HG03060 (cell line): ENCODE measurements at regions not wholly inside any gene's neighbourhood (a gene's known extent, or its start where the extent isn't known, plus 50 kb on each side); places are given as distances from the start of the nearest gene placed in this dataset.

Source experiments
- ATAC-seq: cut with Tn5 transposase; IDR thresholded peaks from one replicate; pipeline ENCODE4 v1.9.1; 2021; ENCODE audit warnings: low read depth, moderate number of reproducible peaks; ENCODE audit not compliant: unreplicated experiment

DNA sequence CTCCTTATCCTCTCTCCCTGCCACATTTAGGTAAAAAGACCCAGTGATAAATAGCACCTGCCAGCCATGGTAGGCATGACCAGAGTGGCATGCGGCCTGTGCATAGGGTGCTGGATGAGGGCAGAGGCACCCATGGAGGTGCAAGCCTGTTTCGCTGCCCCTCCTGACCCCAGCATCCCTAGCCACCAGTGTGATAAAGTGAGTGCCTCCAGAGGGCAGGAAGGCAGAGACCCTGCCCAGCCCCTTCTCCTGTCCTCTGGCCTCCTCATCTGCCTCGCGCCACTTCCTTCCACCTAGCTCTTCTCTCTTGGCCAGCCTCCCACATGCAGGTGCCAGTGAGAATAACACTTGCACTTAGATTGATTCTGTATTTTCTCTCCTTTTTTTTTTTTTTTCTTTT lies 108.3 kb upstream of the FUT8 start:
- no peak for ATAC-seq

DNA sequence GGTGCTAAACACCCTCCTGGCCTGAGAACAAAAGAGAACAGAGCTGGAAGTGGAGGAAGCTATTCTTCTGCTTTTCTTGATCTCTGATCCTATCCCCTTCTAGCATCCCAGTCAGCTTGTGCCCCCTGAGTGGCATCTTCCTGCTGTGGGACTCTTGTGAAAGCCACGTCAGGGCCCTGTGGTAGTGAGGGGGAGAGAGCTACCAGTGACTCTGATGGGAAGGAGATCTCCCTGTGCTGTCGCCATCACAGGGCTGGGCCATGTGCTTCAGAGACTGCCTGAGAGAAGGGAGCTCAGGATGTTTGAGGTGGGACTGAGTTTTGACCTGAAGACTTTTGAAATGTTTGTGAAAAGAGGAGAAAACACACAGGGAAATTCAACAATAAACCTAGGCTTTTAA lies 107.6 kb upstream of the FUT8 start:
- no peak for ATAC-seq

DNA sequence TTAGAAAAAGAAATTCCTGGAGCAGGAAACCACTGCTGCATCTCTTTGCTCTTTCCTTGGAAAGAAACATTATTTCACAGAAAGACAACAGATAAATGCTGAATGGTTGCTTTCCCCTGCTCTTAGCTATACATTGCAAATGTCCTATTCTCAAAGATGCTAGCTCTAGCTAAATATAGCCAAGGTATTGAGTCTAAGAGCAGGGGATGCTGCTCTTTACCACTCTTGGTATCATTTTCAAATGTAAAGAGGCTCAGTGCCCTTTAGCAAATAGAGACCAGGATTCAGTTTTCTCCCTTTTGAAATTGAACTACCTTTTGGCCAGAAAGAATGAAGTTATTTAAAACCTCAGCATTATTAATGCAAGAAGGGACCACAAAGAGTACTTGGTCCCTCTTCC lies 104.0 kb upstream of the FUT8 start:
- no peak for ATAC-seq

DNA sequence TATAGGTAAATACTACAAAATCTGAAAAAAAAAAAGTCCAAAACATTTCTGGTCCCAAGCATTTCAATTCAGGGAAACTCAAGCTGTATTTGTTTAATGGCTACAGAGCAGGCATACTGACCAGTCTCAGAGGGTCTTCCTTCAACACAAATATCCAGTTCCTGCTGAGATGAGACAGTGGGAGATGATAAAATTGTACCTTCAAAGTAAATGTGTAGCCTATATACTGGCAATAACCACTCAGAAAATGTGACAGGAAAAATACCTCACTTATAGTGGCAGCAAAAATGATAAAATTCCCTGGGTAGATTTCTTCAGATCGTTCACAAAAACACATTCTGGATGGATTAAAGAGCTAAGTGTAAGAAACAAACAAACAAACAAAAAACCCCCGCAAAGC lies 102.0 kb upstream of the FUT8 start:
- ATAC-seq = no peak

DNA sequence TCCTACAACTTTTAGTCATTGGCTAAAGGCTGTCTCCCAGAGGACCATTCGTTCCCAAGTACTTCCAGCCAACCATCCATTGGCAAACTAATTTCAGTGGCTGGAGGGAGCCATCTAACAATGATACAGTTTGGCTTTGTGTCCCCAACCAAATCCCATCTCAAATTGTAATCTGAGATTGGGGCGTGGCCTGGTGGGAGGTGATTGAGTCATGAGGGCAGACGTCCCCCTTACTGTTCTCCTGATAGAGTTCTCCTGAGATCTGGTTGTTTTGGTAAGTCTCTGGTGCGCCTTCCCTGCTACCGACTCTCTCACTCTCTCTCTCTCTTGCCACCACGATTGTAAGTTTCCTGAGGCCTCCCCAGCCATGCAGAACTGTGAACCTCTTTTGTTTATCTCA lies 99.7 kb upstream of the FUT8 start:
- no peak for ATAC-seq

DNA sequence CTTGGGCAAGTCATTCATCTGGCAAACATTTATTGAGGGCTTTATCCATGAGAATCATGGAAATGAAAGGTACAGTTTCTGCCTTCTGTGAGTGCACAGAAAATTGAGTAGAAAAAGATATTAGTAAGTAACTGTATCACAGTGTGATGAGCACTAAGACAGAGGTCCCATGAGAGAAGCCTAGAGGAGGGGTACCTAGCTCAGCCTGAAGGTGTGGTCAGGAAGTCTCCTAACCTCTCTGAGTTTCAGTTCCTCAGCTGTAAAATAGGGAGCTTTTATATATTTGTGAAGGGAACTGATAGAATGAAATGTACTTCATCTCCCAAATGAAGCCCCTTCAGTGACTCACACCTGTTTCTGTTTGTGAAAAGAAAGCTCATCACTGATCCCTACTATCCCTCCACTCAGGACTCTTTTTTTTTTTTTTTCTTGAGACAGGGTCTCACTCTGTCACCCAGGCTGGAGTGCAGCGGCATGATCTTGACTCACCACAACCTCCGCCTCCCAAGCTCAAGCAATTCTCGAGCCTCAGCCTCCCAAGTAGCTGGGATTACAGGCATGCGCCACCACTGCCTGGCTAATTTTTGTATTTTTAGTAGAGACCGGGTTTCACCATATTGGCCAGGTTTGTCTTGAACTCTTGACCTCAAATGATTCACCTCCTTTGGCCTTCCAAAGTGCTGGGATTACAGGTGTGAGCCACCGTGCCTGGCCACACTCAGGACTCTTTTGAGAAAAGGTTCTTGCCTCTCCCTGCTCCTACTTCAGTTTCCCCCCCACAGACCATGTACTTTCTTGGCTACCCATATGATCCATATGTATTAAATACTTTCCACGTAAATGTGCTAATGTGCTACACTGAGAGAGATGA lies 93.7 kb upstream of the FUT8 start:
- peak; percentile 51 for ATAC-seq

DNA sequence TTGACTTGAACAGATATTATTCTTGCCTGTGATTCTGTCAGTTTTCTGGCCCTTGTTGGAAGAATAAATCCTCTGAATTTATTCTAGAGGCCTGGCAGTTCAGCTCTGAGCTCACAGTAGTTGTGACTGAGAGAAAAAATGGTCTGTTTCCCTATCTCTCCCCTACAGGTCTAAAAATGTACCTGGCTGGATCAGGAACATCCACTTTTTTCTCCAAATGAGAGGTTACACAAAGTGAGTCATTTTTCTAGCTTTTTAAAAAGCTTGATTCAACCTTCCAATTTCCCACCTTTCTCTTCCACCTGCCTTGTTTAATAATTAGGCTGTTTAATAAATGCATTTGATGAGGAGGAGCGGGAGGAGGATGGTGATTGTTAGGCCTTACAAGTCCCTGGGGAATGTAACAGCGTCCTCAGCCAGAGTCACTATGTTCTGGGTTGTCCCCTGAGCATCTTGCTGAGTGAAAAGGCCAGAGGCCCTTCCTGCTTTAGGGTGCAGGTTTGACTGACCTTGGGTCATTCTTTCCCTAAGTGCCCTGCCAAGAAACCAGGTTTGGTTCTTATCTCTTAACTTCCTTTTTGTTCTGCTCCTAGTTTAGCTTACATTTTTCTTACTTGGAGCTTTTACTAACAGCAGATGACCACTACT lies 91.7 kb upstream of the FUT8 start:
- peak; percentile 5 for ATAC-seq

DNA sequence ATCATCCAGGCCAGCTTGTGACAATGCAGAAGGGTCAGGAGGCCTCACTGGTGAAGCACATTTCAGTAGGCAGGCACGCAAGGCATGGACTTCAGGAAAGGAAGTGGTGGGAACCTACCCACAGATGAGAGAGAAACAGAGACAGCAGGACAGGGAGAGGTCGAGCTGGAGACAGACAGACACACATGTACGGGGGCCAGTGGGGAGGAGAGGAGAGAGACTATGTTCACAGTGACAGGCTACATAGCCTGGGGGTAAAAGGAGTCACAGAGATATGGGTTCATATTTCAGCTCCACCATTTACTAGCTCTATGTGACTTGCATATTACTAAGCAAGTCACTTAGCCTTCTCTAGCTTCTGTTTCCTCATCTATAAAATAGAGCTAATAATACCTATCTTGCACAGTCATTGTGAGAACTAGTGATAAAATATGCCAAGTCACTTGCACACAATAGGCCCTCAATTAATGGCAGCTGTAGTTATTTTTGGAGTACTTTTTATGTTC lies 91.1 kb upstream of the FUT8 start:
- ATAC-seq = peak; percentile 31

DNA sequence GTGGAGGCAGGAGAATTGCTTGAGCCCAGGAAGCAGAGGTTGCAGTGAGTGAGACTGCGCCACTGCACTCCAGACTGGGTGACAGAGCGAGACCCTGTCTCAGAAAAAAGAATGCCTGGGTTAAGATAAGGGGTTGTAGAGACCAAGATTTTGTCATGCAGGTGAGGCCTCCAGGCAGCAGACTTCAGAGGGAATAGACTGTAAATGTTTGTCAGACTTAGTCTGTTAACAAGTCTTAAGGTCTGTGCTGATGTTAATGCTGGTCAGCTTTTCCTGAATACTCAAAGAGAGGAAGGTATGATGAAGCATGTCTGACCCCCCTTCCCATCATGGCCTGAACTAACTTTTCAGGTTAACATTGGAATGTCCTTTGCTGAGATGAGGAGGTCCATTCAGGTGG lies 83.0 kb upstream of the FUT8 start:
- no peak for ATAC-seq

DNA sequence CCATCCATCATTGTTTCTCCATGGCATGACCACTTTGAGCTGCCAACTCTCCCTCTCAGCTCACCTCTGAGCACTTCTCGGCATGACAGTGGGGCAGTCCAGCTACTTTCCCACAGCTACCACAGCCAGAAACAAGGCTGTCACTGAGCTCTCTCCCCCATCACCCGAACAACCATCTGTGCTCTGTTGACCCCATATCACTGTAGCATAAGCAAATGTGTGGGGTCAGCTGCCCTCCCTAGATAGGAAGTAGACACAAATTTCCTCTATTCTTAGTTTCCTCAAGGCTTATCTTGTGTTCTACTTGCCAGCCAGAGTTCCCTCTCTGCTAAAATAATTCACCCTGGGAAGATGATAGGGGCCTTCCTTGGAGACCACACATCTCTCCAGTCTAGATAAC lies 82.6 kb upstream of the FUT8 start:
- ATAC-seq = no peak

DNA sequence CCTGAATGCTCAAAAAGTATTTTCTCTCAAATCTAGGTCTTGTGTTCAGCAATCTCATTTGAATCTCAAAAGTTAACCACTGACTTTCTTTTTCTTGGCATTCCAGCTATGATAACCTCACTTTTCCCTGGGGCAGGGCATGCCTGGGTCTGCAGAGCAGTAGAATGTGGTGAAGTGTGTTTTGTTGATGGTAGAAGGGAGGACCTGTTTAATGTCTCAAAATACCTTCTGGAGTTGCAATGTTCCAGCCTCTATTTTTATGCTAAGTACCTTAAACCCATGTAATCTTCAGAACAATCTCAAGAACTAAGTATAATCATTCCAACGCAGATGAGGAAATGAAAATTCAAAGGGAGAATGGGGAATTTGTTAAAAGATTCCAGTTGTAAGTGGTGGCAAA lies 82.1 kb upstream of the FUT8 start:
- ATAC-seq = no peak

DNA sequence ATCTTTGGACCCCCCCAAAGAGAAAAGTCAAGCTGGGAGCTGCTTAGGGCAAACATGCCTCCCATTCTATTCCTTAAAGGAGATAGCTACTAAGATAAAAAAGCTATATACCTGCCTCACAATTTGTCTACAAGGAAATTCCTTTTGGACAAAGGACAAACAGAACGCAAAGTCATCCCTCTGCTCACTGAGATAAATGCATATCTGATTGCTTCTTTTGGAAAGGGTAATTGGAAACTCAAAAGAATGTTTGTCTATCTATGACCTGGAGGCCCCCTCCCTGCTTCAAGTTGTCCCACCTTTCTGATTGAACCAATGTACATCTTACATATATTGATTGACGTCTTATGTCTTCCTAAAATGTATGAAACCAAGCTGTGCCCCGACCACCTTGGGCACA lies 80.9 kb upstream of the FUT8 start:
- ATAC-seq = no peak

DNA sequence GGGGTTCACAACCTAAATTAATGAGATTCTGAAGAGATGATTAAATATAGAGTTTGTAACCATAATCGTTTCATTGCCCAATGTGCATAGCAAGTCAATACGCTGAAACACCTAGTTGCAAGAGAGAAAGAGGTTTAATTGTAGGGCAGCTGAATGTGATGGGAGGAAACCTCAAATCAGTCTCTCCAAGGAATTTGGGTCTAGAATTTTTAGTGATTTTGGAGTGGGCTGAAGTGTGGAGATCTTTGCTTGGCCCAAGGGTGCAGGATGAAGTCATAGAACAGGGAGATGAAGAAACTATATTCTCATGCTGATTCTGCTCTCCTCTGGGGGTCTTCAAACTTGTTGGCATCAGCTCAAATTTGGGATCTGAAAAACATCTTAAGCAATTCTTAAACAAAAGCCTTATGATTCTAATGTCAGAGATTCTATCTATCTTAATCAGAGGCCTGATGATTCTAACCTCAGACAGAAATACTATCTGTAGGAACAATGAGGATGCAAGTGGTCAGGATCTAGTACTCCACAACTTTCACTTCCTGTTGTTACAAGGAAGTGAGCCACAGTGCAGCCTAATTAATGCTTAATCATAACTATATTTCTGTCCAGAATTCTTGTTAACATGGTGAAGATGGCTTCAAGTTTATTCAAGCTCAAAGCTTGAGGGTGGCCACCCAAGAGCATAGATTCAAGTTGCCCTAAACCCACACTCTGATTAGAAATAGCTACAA lies 80.2 kb upstream of the FUT8 start:
- no peak for ATAC-seq

DNA sequence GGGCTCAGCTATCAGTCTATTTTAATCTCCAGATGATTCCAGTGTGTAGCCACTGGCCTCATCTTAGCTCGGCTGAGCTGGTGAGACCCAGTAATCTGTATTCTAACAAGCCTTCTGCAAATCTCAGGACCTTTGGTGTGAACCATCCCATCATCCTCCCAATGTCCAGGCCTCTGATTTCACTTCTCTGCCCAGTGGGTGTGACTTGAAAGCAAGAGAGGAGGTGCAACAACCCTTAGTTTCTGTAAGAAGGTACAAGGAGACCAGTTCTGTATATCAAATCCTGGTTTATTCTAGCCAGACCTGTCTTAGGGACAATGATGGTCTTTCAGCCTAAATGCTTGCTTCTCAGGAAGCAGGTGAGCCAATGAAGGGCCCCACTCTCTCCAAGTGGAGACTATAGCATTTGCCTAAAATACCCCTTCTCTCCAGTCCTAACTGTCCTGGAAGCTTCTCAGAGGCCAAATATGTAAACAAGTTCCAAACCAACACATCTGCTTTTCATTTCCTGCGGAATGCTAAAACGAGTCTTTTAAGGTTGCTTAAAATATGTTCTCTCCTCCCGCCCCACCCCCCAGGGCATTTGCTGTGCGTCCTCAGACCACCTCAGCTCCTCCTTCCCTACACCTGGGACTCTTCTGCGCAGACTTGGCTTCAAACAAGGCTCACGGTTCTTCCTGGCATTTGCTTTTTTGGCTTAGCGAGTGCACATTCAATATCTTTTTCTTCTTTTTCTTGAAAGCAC lies 78.4 kb upstream of the FUT8 start:
- ATAC-seq = no peak

DNA sequence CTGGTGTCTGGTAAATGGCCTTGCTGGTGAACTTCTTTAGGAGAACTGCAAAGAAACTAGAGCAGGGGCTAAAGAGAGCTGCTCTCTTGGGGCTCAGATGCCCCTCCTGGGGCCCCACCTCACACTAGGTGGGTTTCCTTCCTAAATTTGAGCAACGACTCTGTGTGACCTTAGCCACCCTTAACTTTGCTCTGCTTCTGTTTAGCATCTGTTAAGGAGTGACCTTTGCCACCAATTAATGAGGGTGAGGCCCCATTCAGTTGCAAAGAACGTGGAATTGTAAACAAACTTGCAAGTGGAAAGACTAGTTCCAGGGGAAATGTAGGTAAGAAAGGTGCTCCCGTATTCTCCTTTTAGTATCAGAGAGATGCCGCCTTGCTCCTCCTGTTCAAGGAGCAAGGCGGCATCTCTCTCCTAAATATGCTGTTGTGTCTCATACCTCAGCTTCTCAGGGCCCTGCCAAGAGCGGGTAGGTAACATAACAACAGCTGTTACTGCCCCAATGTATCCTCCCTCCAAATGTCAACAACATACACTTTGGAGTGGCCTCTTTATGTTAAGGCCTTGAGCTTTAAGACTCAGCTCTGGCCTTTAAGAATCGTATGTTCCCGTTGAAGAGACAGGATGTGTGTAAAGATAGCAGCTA lies 77.6 kb upstream of the FUT8 start:
- ATAC-seq = no peak

DNA sequence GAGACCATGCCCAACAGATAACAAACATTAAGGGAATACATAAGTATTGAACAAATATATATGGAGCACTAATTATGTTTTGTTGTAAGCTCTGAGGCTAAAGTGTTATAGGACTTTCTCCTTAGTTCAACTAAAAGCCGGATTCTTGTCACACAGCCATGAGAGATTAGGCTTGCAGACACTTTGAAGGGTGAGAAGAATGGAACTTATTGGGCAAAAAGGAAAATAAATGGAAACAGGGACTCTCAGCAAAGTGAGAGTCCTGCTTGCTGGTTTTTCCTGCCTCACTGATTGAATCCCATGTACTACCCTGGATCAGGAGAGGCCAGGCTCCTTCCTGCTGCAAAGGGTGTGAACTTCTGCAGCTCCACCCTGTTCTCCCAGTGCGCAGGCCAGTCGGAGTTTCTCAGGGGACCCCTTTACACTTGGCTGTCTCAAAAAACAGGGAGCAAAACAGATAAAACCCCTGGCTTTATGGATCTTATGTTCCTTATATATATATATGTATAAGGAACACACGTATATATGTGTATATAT lies 77.1 kb upstream of the FUT8 start:
- ATAC-seq = no peak

DNA sequence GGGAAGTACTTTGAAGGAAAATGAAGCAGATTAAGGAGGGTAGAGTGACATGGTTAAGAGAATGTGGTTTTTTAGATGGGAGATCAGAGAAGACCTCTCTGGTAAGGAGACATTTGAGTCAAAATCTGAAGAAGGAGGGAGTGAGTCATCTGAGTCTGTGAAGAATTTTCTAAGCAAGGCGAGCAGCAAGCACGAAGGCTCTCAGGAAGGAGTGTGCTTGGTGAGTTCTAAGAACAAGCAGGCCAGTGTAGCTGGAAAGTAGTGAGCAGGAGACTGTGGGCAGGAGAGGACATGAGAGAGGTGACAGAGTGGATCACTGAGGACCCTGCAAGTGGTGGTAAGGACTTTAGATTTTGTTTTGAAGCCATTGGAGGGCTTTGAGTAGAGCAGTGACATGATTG lies 76.3 kb upstream of the FUT8 start:
- peak; percentile 51 for ATAC-seq

DNA sequence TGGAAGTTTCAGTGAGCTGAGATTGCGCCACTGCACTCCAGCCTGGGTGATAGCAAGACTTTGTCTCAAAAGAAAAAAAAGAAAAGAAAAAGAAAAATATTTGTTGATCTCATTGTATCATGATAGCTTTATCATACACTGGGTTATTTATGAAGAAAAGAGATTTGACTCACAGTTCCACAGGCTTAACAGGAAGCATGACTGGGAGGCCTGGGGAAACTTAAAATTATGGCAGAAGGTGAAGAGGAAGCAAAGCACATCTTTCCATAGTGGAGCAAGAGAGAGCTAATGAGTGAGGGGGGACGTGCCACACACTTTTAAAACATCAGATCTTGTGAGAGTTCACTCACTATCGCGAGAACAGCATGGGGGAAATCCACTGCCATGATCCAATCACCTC lies 72.7 kb upstream of the FUT8 start:
- no peak for ATAC-seq

DNA sequence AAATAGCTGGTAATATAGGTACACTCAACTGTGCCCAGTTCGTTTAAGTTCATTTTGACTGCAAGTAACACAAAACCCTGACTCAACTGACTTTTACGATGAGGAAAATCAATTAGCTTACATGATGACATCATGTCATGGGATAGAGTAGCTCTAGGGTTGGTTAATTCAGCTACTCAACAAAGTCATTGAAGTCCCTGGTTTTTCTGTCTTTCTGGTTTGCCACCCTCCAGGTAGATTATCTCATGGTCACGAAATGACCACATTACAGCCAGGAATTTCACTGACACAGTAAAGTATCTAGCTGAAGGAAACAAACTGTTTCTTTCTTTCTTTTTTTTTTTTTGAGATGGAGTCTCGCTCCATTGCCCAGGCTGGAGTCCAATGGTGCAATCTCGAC lies 68.5 kb upstream of the FUT8 start:
- ATAC-seq = no peak

DNA sequence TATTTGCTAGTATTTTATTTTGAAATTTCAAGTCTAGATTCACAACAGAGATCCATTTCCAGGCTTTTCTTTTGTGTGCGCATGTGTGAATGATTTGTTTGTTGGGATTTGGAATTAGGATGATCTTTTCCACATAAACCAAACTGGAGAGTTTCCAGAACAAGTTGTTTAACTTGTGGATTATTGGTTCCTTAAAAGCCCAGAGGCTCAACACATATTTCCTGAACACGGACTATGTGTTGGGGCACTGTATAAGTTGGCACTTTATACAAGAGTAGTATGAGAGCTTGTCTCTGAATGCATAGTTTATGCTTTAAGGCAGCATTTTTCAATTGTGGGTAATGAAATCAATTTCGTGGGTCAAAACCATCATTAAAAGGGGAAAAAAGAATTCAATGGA lies 67.3 kb upstream of the FUT8 start:
- no peak for ATAC-seq
